GM12875 (cell line): ENCODE measurements at regions not wholly inside any gene's neighbourhood (a gene's known extent, or its start where the extent isn't known, plus 50 kb on each side); places are given as distances from the start of the nearest gene placed in this dataset.

Experiments used
- H3K4me3 ChIP-seq: one replicate; pipeline ENCODE4 v1.5.1; 2011; ENCODE audit warnings: low read depth, low read length, control low read depth
- CTCF ChIP-seq: IDR thresholded peaks from 2 replicates; pipeline ENCODE4 v1.5.1; 2011; ENCODE audit warnings: low read depth, mild to moderate bottlenecking, control low read depth, inconsistent platforms, low read length, moderate library complexity, borderline replicate concordance; ENCODE audit not compliant: insufficient read depth

- no peak overlapping the region for H3K4me3 ChIP-seq
- no peak for TF ChIP-seq CTCF
Measured at GRCh38 chr11:97107604-97108003, 717.8 kb downstream of the JRKL start.

GRCh38 chr11:97109078-97109477 is 719.3 kb downstream of the JRKL start:
- no peak overlapping the region for H3K4me3 ChIP-seq
- TF ChIP-seq CTCF: no peak

DNA sequence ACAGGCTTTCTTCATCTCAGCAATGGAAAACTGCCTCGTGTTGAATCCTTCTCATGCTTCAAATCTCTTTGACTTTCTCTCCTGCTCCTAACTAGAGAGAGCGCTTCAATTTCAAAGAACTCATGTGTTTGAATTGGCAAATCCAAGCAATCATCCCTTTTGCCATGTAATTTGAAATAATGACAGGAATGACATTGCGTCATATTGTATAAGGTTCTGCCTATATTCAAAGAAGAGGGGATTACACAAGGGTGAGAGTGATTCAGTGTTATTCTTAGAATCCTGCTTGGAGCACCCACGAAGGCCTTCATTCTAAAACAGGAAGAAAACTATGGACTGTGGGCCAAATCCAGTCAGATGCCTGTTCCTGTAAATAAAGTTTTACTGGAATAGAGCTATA is 720.6 kb downstream of the JRKL start:
- TF ChIP-seq CTCF: no peak
- H3K4me3 ChIP-seq: no peak overlapping the region

GRCh38 chr11:97111559-97111958 is 721.7 kb downstream of the JRKL start:
- TF ChIP-seq CTCF: no peak

DNA sequence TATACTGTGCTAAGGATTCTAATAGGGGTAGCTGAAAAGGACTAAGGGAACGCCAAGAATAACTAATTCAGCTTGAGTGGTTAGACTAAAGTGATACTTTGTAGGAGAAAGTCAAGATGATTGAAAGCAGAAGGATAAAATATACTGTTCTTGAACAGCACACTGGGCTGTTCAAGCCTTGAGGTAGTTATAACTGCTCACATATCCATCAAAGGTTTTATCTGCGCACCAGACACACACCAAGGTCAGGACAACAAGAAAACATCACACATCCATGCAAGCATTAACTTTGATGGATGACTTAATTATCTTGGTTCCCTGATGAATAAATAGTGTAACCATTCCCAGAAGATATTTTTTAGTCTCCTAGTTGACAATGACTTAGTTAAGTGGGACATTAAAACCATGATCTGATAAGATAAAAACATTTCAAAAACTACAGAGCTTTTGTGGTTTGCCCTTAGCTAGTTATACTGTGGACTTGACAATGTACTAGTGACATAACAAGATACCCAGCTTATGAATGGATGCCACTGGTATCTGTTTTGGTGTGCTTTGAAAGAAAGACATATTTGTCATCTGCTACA is 728.9 kb downstream of the JRKL start:
- TF ChIP-seq CTCF: no peak
- H3K4me3 ChIP-seq: no peak overlapping the region

More at GRCh38 chr11:97111559-97111958, 721.7 kb downstream of the JRKL start:
- H3K4me3 ChIP-seq: no peak overlapping the region

- TF ChIP-seq CTCF: no peak
- no peak overlapping the region for H3K4me3 ChIP-seq
Measured at GRCh38 chr11:97123237-97123636, 733.4 kb downstream of the JRKL start.

DNA sequence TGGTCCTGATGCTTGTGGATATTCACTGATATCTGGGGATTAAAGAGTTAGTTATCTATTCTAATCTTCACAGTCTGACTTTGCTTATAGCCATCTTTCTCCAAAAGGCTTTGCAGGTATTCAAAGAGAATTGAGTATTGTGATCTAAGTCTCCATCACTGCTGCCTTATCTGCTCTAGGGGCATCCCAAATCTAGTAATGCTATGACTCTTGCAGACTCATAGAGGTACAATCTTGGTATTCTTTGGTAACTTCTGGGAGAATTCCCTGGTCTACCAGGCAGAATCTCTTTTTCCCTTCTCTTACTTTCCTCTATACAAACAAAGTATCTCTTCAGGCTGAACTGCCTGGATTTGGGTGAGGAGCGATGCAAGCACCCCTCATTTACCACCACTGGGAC is 746.3 kb downstream of the JRKL start:
- no peak for TF ChIP-seq CTCF

More for the DNA sequence above, 746.3 kb downstream of the JRKL start:
- H3K4me3 ChIP-seq: no peak overlapping the region
